Stimulated activated CD4-positive, alpha-beta T cell treated with anti-CD3 and anti-CD28 coated beads, Interleukin-4, amount 100 ng/mL, for 48 hours (primary cell): ENCODE measurements at regions not wholly inside any gene's neighbourhood (a gene's known extent, or its start where the extent isn't known, plus 50 kb on each side); places are given as distances from the start of the nearest gene placed in this dataset.
A peak's percentile ranks its signal among the peaks of the same experiment; 100 is the strongest.

Experiments
- DNase-seq, 2 donors: peaks; one replicate each; pipeline ENCODE4 v3.0.0-alpha.2; 2020; ENCODE audit warnings: low read depth in 2 of 2

GRCh38 chr1:53378061-53378460 is 50.2 kb upstream of the LRP8 start:
- no peak for DNase-seq

GRCh38 chr1:53378932-53379661 is 51.2 kb upstream of the LRP8 start:
- DNase-seq = no peak

DNA sequence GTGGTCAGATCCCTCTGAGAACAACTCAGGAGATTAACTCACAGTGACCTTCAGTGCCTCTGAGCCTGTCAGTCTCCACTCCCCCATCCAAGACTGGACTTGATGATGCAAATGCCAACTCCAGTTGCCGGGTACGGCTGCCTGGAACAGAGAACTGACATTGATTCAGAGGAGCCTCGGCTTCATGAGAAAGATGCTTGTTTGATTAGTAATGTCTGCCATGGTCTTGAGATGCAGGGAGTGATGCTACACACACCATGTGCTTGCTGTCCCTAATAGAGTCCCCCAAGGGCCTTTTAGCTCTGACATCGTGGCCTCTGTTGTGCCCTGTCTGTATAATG is 51.8 kb upstream of the LRP8 start:
- DNase-seq = no peak

- no peak for DNase-seq
These were observed 52.4 kb upstream of the LRP8 start for GRCh38 chr1:53380296-53380695.

DNA sequence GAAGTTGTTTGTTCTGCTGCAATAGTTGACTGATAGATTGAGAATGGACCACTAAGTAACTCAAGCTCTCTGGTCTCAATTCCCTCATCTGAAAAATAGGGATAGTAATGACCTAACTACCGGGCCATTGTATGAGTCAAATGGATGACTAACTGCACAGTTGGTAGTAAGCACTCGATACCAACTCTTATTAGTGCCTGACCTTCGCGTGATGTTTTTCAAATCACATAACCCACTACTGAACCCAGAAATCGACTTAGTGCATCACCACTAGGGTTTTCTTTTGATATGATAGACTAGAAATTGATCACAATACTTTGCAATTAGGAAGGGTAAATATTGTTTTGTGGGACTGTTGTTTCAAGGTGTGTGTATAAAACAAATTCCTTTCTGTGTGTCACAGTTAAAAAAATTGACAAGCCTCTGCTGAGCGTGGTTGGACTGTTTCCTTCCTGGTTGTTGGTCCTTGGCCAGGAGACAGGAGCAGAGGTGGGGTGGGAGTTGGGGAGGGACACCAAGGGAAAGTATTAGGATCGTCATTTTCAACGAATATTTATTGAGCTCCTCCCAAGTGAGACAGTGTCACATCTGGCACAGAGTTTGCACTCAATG is 54.0 kb upstream of the LRP8 start:
- no peak for DNase-seq

- no peak for DNase-seq
These were observed 55.4 kb upstream of the LRP8 start for GRCh38 chr1:53383136-53383870.

- no peak for DNase-seq
These were observed 56.9 kb upstream of the LRP8 start for GRCh38 chr1:53384796-53385195.

- no peak for DNase-seq
These were observed 57.7 kb upstream of the LRP8 start for GRCh38 chr1:53385276-53386225.

- no peak for DNase-seq
These were observed 61.1 kb upstream of the LRP8 start for GRCh38 chr1:53388963-53389362.

GRCh38 chr1:53390261-53390660 is 62.4 kb upstream of the LRP8 start:
- DNase-seq = no peak

DNA sequence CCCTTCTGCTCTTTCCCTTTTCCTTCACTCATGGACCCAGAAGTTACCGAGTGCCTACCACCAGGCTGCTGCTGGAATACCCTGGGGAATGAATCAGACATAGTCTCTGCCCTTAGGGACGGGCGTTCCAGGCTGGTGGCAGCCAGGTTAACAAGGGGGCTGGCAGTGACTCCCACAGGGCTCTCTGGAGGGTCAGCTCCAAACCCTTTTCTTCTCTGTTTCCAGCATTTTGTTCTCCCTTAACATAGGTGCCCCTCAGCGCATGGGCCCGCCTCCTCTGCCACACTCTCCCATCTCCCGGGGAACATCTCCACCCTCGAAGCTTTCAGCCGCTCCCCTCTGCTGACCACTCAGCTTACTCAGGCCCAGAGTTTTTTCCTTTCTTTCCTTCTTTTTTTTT is 62.9 kb upstream of the LRP8 start:
- no peak for DNase-seq

- no peak for DNase-seq
These were observed 63.4 kb upstream of the LRP8 start for GRCh38 chr1:53391296-53391695.

DNA sequence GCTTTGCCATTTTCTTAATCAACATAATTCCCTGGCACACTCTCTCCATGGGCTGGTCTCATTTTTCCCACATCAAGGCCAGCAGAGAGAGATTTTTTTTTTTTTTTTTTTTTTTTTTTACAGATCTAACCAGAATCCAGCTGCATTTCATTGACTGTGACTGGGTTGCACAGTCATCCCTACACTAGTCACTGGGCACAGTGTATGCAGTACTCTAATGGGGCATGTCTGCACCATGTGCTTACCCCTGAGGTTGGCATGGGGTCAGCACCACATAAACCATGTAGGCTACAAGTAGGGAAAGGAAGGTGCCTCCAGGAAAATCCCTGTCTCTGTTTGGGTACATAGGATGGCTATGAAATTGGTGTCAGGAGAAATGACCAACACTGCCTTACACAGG is 64.1 kb upstream of the LRP8 start:
- no peak for DNase-seq

DNA sequence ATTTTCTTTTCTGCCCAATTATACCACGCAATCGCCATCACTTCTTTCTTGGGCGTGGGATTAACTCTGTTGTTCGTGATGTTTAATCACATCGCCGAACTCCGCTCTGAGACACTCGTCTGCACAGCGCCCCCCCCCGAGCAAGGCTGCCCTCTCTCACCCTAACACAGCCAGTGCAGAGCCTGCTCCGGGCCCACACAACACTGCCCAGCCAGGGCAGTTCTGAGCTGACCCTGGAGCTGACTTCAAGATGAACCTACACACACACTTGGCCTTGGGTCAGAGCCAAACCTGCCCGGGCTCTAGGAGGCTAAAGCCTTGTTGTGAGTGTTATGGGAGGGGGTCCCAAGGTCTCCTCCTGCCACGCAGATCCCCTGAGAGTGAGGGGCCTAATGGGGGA is 64.6 kb upstream of the LRP8 start:
- DNase-seq = no peak

- peak; percentile 58 to 70 for DNase-seq
These were observed 65.5 kb upstream of the LRP8 start for GRCh38 chr1:53393325-53393792.

GRCh38 chr1:53394306-53394705 is 64.9 kb upstream of the DMRTB1 start:
- DNase-seq = no peak

- no peak for DNase-seq
These were observed 63.5 kb upstream of the DMRTB1 start for GRCh38 chr1:53395671-53396215.

DNA sequence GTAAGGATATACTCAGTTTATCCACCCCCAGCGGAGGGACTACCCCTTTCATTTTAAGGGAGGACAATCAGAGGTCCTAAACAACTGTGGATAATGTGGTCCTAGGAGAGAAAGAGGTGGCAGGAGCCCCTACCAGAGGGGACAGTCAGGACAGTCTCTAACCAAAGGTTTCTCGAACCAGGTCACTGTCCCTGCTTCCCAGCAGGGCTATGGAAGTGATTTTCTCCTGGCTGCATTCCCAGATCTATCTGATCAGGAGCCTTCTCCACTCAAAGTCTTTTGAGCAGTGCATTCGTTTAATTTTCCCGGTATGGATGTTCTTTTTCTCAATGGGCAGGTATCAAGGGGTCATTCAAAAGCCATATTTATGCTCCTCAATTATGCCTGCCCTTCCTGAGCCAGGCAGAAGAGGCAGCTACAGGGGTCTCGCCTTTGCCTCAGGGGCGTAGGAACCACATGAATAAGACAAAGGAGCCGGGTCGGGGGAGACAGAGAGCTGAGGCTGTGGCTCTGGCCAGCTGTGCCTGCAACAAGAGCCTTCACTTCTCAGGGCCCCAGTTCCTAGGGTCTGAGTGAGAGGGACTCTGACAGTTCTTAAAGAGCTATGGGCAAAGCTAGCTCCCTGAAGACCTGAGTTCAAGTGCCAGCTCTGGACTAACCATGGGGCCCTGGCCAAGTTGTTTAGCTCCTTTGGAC is 62.5 kb upstream of the DMRTB1 start:
- DNase-seq = no peak

DNA sequence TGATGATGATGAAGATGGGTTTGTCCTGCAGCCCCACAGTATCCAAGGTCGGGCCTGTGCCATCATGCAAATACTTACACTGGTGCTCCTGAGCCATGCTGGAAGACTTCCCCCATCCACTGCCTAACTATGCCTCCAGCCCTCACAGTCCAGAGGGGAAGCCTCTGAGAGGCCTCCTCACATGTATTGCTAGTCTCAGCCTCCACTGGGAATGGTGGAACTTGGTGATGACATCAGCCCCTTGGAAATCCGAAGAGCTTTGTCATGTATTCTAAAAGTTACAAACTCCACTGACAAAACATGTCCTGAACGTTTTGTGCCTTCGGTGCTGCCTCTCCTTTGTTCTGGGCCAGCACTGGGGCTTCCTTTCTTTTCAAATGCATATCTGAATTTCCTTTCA is 61.1 kb upstream of the DMRTB1 start:
- no peak for DNase-seq

GRCh38 chr1:53398576-53399365 is 60.4 kb upstream of the DMRTB1 start:
- DNase-seq = no peak
